ENCODE measurements at regions not wholly inside any gene's neighbourhood (a gene's known extent, or its start where the extent isn't known, plus 50 kb on each side); places are given as distances from the start of the nearest gene placed in this dataset.

- no peak for ATAC-seq (ENCODE audit: low read depth)
These were observed 52.0 kb upstream of the GRAMD1B start for GRCh38 chr11:123378096-123378495.

GRCh38 chr11:123377355-123377754, 52.7 kb upstream of the GRAMD1B start:
- H3K9me3 Mint-ChIP-seq = no peaks in the 10 kb centered on the region
- peak overlapping the region; percentile 0 for H3K27ac Mint-ChIP-seq
- ATAC-seq (ENCODE audit: low read depth) (no peak), DNase-seq (no peak)
- no peak overlapping the region for H3K4me3 Mint-ChIP-seq
- H3K36me3 Mint-ChIP-seq = peaks cover 31% of the 10 kb centered on the region
- H3K4me1 Mint-ChIP-seq = peaks cover 30% of the 10 kb centered on the region
- H3K27me3 Mint-ChIP-seq = peaks cover 5% of the 10 kb centered on the region
- POLR2A ChIA-PET = no interaction called here

More at GRCh38 chr11:123378096-123378495, 52.0 kb upstream of the GRAMD1B start:
- no peak overlapping the region for H3K27ac Mint-ChIP-seq
- no peak for DNase-seq
- H3K4me1 Mint-ChIP-seq = peaks cover 30% of the 10 kb centered on the region
- peaks cover 34% of the 10 kb centered on the region for H3K36me3 Mint-ChIP-seq
- POLR2A ChIA-PET = no interaction called here
- peaks cover 5% of the 10 kb centered on the region for H3K27me3 Mint-ChIP-seq
- H3K4me3 Mint-ChIP-seq = no peak overlapping the region
- H3K9me3 Mint-ChIP-seq = no peaks in the 10 kb centered on the region

- Mint-ChIP-seq H3K27me3 (peaks cover 5% of the 10 kb centered on the region), H3K36me3 (peaks cover 36% of the 10 kb centered on the region), H3K27ac (no peak overlapping the region), H3K9me3 (no peaks in the 10 kb centered on the region), H3K4me3 (no peak overlapping the region), H3K4me1 (peaks cover 26% of the 10 kb centered on the region)
- ATAC-seq (ENCODE audit: low read depth) (no peak), DNase-seq (no peak)
- POLR2A ChIA-PET = no interaction called here
These were observed 54.2 kb upstream of the GRAMD1B start for GRCh38 chr11:123375832-123376231.

- POLR2A ChIA-PET = no interaction called here
- Mint-ChIP-seq H3K9me3 (peaks cover 2% of the 10 kb centered on the region), H3K36me3 (peaks cover 40% of the 10 kb centered on the region), H3K27me3 (peaks cover 5% of the 10 kb centered on the region), H3K27ac (no peak overlapping the region), H3K4me3 (no peak overlapping the region), H3K4me1 (peaks cover 25% of the 10 kb centered on the region)
- no peak for ATAC-seq (ENCODE audit: low read depth)
- DNase-seq = no peak
These were observed 55.5 kb upstream of the GRAMD1B start for GRCh38 chr11:123374622-123374968.

GRCh38 chr11:123373754-123374621, 56.1 kb upstream of the GRAMD1B start:
- DNase-seq (no peak), ATAC-seq (ENCODE audit: low read depth) (no peak)
- Mint-ChIP-seq H3K4me3 (no peak overlapping the region), H3K4me1 (peaks cover 26% of the 10 kb centered on the region), H3K36me3 (peaks cover 41% of the 10 kb centered on the region), H3K9me3 (peaks cover 2% of the 10 kb centered on the region), H3K27me3 (peaks cover 5% of the 10 kb centered on the region), H3K27ac (no peak overlapping the region)
- POLR2A ChIA-PET = no interaction called here

GRCh38 chr11:123371506-123372297, 58.4 kb upstream of the GRAMD1B start:
- POLR2A ChIA-PET = no interaction called here
- Mint-ChIP-seq H3K36me3 (peaks cover 44% of the 10 kb centered on the region), H3K27me3 (peaks cover 5% of the 10 kb centered on the region), H3K9me3 (peaks cover 2% of the 10 kb centered on the region), H3K27ac (no peak overlapping the region), H3K4me1 (peaks cover 16% of the 10 kb centered on the region), H3K4me3 (no peak overlapping the region)
- ATAC-seq (ENCODE audit: low read depth) (no peak), DNase-seq (no peak)

GRCh38 chr11:123366924-123367323, 63.1 kb upstream of the GRAMD1B start:
- H3K9me3 Mint-ChIP-seq = peaks cover 2% of the 10 kb centered on the region

GRCh38 chr11:123365955-123366354, 64.1 kb upstream of the GRAMD1B start:
- ATAC-seq (ENCODE audit: low read depth) (no peak), DNase-seq (no peak)
- peaks cover 9% of the 10 kb centered on the region for H3K27me3 Mint-ChIP-seq
- H3K9me3 Mint-ChIP-seq = peaks cover 2% of the 10 kb centered on the region
- peaks cover 31% of the 10 kb centered on the region for H3K4me1 Mint-ChIP-seq
- H3K27ac Mint-ChIP-seq = no peak overlapping the region
- H3K4me3 Mint-ChIP-seq = no peak overlapping the region
- peaks cover 45% of the 10 kb centered on the region for H3K36me3 Mint-ChIP-seq
- POLR2A ChIA-PET = no interaction called here

More at GRCh38 chr11:123366924-123367323, 63.1 kb upstream of the GRAMD1B start:
- Mint-ChIP-seq H3K4me1 (peaks cover 30% of the 10 kb centered on the region), H3K27me3 (peaks cover 5% of the 10 kb centered on the region), H3K36me3 (peaks cover 47% of the 10 kb centered on the region), H3K4me3 (no peak overlapping the region), H3K27ac (no peak overlapping the region)
- DNase-seq (no peak), ATAC-seq (ENCODE audit: low read depth) (no peak)
- POLR2A ChIA-PET = no interaction called here

GRCh38 chr11:123364080-123364479, 66.0 kb upstream of the GRAMD1B start:
- no peak overlapping the region for H3K27ac Mint-ChIP-seq
- peaks cover 43% of the 10 kb centered on the region for H3K36me3 Mint-ChIP-seq
- DNase-seq (no peak), ATAC-seq (ENCODE audit: low read depth) (no peak)
- H3K9me3 Mint-ChIP-seq = no peaks in the 10 kb centered on the region
- H3K27me3 Mint-ChIP-seq = peaks cover 14% of the 10 kb centered on the region
- peaks cover 33% of the 10 kb centered on the region for H3K4me1 Mint-ChIP-seq
- no peak overlapping the region for H3K4me3 Mint-ChIP-seq
- POLR2A ChIA-PET = no interaction called here

- POLR2A ChIA-PET = no interaction called here
- peaks cover 16% of the 10 kb centered on the region for H3K27me3 Mint-ChIP-seq
- no peaks in the 10 kb centered on the region for H3K9me3 Mint-ChIP-seq
- H3K27ac Mint-ChIP-seq = no peak overlapping the region
- peaks cover 33% of the 10 kb centered on the region for H3K4me1 Mint-ChIP-seq
- no peak for DNase-seq
- peaks cover 39% of the 10 kb centered on the region for H3K36me3 Mint-ChIP-seq
- H3K4me3 Mint-ChIP-seq = no peak overlapping the region
- no peak for ATAC-seq (ENCODE audit: low read depth)
These were observed 66.5 kb upstream of the GRAMD1B start for GRCh38 chr11:123363556-123363955.

- ATAC-seq (ENCODE audit: low read depth) (no peak), DNase-seq (no peak)
- Mint-ChIP-seq H3K4me1 (peaks cover 35% of the 10 kb centered on the region), H3K27ac (no peak overlapping the region), H3K36me3 (peaks cover 39% of the 10 kb centered on the region), H3K27me3 (peaks cover 16% of the 10 kb centered on the region), H3K9me3 (no peaks in the 10 kb centered on the region), H3K4me3 (peak overlapping the region; percentile 60)
- POLR2A ChIA-PET = no interaction called here
These were observed 67.1 kb upstream of the GRAMD1B start for GRCh38 chr11:123362941-123363340.

- no peak overlapping the region for H3K27ac Mint-ChIP-seq
- H3K36me3 Mint-ChIP-seq = peaks cover 32% of the 10 kb centered on the region
- peaks cover 16% of the 10 kb centered on the region for H3K27me3 Mint-ChIP-seq
- no peak overlapping the region for H3K4me3 Mint-ChIP-seq
- POLR2A ChIA-PET = no interaction called here
- no peak for DNase-seq
- ATAC-seq (ENCODE audit: low read depth) = no peak
- H3K4me1 Mint-ChIP-seq = peaks cover 41% of the 10 kb centered on the region
- no peaks in the 10 kb centered on the region for H3K9me3 Mint-ChIP-seq
These were observed 67.9 kb upstream of the GRAMD1B start for GRCh38 chr11:123362186-123362585.

- peaks cover 49% of the 10 kb centered on the region for H3K4me1 Mint-ChIP-seq
- POLR2A ChIA-PET = interaction anchor here (0.6 kb wide), 1 partner anchor 12 kb away, joined by 3 read pairs; no protein-coding TSS in a partner anchor
- DNase-seq (no peak), ATAC-seq (ENCODE audit: low read depth) (no peak)
- H3K27me3 Mint-ChIP-seq = peaks cover 16% of the 10 kb centered on the region
- no peaks in the 10 kb centered on the region for H3K9me3 Mint-ChIP-seq
- H3K27ac Mint-ChIP-seq = no peak overlapping the region
- peaks cover 24% of the 10 kb centered on the region for H3K36me3 Mint-ChIP-seq
- no peak overlapping the region for H3K4me3 Mint-ChIP-seq
These were observed 69.0 kb upstream of the GRAMD1B start for GRCh38 chr11:123361110-123361509.

Measured in activated naive CD8-positive, alpha-beta T cell treated with anti-CD3 and anti-CD28 coated beads, Interleukin-2, amount 10 ng/mL, durations not matched to agents 7 days and 5 days (primary cell).